ENCODE measurements at regions not wholly inside any gene's neighbourhood (a gene's known extent, or its start where the extent isn't known, plus 50 kb on each side); places are given as distances from the start of the nearest gene placed in this dataset.

DNA sequence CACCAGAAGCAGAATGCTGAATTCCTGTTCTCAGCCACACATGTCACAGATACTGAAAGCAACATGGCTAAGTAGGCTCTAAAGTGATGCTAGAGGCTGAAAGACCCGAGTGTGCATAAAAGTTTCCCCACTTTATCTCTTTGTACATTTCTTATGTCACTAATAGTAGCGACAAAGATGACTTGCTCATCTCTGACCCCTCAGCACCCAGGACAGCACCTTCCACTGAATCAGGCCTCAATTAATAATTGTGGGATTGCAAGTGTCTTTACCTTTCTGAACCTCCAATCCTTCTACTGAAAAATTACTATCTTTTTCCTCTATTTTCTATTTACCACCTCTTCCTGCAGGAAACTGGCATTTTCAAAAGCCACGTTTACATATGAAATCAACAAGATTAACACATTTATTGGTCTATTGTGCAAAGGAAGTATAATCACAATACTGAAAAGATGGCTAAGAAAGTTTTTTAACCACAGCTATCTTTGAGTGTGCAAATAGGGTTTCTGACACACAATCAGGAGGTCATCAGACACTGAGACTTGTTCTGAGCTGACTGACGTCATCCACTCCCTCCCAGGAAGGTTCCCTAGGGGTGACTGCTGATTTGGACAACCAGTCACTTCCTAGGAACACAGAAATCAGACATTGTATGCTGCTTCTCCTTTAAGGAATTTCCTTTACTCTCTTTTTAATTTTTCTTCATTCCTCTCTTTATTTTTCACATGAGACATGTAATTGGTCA lies 213.9 kb upstream of the ISX start:
- TF ChIP-seq, protein P1, sequence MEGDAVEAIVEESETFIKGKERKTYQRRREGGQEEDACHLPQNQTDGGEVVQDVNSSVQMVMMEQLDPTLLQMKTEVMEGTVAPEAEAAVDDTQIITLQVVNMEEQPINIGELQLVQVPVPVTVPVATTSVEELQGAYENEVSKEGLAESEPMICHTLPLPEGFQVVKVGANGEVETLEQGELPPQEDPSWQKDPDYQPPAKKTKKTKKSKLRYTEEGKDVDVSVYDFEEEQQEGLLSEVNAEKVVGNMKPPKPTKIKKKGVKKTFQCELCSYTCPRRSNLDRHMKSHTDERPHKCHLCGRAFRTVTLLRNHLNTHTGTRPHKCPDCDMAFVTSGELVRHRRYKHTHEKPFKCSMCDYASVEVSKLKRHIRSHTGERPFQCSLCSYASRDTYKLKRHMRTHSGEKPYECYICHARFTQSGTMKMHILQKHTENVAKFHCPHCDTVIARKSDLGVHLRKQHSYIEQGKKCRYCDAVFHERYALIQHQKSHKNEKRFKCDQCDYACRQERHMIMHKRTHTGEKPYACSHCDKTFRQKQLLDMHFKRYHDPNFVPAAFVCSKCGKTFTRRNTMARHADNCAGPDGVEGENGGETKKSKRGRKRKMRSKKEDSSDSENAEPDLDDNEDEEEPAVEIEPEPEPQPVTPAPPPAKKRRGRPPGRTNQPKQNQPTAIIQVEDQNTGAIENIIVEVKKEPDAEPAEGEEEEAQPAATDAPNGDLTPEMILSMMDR (IDR thresholded peaks at IDR 0.05): no peak
- no peak overlapping the region for H3K4me3 ChIP-seq
- no peak for DNase-seq (ENCODE audit: low spot score)
- no peak overlapping the region for H3K27ac ChIP-seq

DNA sequence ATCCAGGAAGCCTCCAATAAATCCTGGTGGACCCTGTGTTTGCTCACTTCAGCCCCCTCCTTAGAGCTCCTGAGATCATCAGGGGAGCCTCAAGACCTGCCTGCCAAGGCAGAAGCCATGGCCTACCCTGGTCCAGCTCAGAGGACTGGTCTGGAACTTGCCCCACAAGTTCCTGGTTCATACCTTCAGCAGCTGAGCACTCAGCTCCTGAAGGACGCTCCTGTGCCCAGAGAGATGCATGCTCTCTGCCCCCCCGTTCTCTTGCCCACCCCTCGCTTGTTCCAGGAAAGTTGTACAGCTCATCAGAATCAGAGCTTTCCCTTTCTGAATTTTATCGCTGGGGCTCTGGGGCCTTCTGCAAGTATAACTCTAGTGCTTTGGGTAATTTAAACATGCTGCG lies 210.5 kb upstream of the ISX start:
- no peak overlapping the region for H3K4me3 ChIP-seq
- H3K27ac ChIP-seq: no peak overlapping the region
- TF ChIP-seq, protein P1 (IDR thresholded peaks at IDR 0.05): no peak
- no peak for DNase-seq (ENCODE audit: low spot score)

DNA sequence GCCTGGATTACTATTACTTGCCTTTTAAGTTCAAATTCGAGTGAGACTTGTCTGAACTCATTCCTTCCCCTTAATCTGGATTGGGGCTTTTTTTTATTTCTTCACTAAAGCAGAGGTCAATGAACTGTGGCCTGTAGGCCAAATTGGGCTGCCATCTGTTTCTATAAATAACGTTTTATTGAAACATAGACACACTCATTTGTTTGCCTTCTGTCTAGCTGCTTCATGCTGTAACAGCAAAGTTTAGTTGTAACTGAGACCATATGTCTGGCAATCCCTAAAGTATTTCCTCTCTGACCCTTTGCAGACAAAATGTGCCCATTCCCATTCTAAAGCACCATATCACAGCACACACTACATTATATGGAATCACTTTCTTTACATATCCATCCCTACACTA lies 207.9 kb upstream of the ISX start:
- TF ChIP-seq, protein P1 (IDR thresholded peaks at IDR 0.05): no peak
- no peak for DNase-seq (ENCODE audit: low spot score)
- Histone ChIP-seq H3K4me3 (no peak overlapping the region), H3K27ac (no peak overlapping the region)

DNA sequence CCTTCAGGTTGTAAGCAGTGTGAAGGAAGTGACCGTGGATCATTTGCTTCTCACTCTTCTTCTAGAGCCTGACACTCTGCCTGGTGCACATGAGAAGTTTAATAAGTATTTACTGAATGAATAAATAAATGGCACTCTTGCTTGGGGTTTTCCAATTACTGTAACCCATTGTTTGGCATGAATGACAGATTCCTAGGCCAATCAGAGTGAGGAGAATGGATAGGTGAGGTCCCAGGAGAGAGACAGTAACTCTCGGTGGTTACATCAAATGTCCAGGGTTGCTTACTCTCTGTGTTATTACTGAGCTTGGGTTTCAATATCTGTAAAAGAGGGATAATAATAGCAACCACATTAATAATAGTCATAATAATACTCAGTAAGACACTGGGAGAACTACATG lies 204.2 kb upstream of the ISX start:
- TF ChIP-seq, protein P1 (IDR thresholded peaks at IDR 0.05): no peak
- DNase-seq (ENCODE audit: low spot score): no peak

DNA sequence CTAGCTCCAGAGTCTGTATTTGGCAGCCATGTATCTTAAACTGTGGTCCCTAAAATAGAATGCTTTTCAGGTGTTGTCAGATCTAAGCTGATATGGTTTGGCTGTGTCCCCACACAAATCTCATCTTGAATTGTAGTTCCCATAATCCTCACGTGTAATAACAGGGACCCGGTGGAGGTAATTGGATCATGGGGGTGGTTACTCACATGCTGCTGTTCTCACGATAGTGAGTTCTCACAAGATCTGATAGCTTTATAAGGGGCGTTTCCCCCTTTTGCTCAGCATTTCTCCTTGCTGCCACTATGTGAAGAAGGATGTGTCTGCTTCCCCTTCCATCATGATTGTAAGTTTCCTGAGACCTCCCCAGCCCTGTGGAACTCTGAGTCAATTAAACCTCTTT lies 199.9 kb upstream of the ISX start:
- TF ChIP-seq, protein P1 (IDR thresholded peaks at IDR 0.05): no peak
- no peak for DNase-seq (ENCODE audit: low spot score)
- H3K27ac ChIP-seq: no peak overlapping the region
- H3K4me3 ChIP-seq: no peak overlapping the region

More for the DNA sequence above, 204.2 kb upstream of the ISX start:
- Histone ChIP-seq H3K27ac (no peak overlapping the region), H3K4me3 (no peak overlapping the region)

DNA sequence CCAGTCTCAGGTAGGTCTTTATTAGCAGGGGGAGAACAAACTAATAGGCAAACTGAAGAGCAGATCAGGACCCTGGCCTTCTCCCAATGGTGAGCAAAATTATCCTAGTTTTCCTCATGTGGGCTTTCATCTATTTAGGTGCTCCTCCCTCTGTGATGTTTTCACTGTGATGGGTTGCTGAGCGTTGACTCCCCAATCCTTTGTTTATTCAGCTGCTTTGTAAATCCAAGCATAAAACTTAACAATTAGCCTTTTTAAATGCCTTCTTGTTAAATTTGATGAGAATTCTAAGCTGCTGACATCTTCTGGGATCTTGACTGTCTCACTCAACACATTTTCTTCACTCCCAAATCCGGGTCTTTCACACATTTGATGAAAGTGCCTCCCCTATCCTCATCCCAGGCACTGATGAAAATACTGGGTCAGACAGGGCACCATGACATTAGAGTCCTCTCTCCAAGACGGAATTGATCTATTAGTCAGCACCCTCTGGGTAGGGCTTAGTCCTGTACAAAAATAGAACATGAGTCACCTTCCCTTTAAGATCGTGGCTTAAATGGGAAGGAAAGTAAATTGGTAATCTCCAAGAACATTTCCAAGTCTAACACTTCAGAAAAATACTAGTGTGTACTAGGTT lies 199.3 kb upstream of the ISX start:
- TF ChIP-seq, protein P1 (IDR thresholded peaks at IDR 0.05): no peak
- Histone ChIP-seq H3K27ac (no peak overlapping the region), H3K4me3 (no peak overlapping the region)
- no peak for DNase-seq (ENCODE audit: low spot score)

DNA sequence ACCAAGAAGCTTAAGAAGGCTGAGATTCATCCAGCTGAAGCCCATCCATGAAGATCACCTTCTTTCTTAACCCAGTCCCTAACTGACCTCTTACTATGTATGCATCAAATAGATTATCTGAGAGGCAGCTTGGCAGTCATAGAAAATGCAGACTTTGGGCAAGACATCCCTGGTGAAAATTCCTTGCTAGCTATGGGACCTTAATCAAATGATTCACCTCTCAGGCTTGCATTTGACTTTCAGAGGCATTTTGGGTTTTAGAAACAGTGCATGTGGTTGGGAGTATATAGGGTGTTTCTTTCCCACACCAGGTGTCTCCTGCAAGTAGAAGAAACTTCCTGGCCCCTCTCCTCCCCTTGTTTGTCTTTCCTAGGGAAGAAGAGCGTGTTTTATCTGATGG lies 188.5 kb upstream of the ISX start:
- DNase-seq (ENCODE audit: low spot score): no peak
- TF ChIP-seq, protein P1 (IDR thresholded peaks at IDR 0.05): no peak
- Histone ChIP-seq H3K27ac (no peak overlapping the region), H3K4me3 (no peak overlapping the region)
